H1 (cell line): ENCODE measurements at regions not wholly inside any gene's neighbourhood (a gene's known extent, or its start where the extent isn't known, plus 50 kb on each side); places are given as distances from the start of the nearest gene placed in this dataset.
"Not testable (repeated sequence)": the region's sequence is repeated elsewhere in the genome, so short reads cannot be mapped to it uniquely, and the experiment has no call there.

ENCODE experiments used
- CTCF ChIA-PET: fragments of 300-600 bp; sonication (Branson Sonifier 250); formaldehyde crosslinking; loops from one replicate; lab custom pipeline; 2021; ENCODE audit not compliant: partially characterized antibody; lab: Charles Lee
- POLR2A ChIA-PET: fragments of 300-600 bp; sonication (Branson Sonifier 250); formaldehyde crosslinking; loops from one replicate; lab custom pipeline; 2021; ENCODE audit warnings: inconsistent platforms; ENCODE audit not compliant: partially characterized antibody; lab: Charles Lee
- DNase-seq, 2 experiments: peaks; one replicate each; pipeline versions ENCODE4 v3.0.0 to v3.0.0-alpha.2; 2010 to 2022; ENCODE audit warnings: low spot score in 2 of 2, low read depth in 1 of 2, mixed read lengths in 1 of 2
- FAIRE-seq: peaks from 2 replicates; lab custom pipeline; 2011; peaks lifted over from hg19 to GRCh38; lab: Jason Lieb, UNC
- H2AFZ ChIP-seq: 2 replicates; pipeline ENCODE4 v1.8.1; 2012; ENCODE audit warnings: low read length, inconsistent platforms
- H2AK5ac ChIP-seq: 2 replicates; pipeline ENCODE4 v1.6.1; 2013; ENCODE audit warnings: low read depth, low read length
- H2BK120ac ChIP-seq: replicated peaks from 2 replicates; pipeline ENCODE3; 2013; ENCODE audit warnings: low read depth, low read length, inconsistent platforms
- H2BK12ac ChIP-seq: 2 replicates; pipeline ENCODE4 v1.6.1; 2013; ENCODE audit warnings: low read depth, low read length
- H2BK15ac ChIP-seq: 2 replicates; pipeline ENCODE4 v1.6.1; 2013; ENCODE audit warnings: low read length
- H2BK20ac ChIP-seq: 2 replicates; pipeline ENCODE4 v1.6.1; 2013; ENCODE audit warnings: low read length
- H2BK5ac ChIP-seq: 2 replicates; pipeline ENCODE4 v1.6.1; 2013; ENCODE audit warnings: low read depth, low read length
- H3K14ac ChIP-seq: 2 replicates; pipeline ENCODE4 v1.6.1; 2013; ENCODE audit warnings: inconsistent platforms; ENCODE audit not compliant: insufficient read length
- H3K18ac ChIP-seq: 2 replicates; pipeline ENCODE4 v1.6.1; 2013; ENCODE audit warnings: low read length; ENCODE audit errors: extremely low read depth
- H3K23ac ChIP-seq: 2 replicates; pipeline ENCODE4 v1.6.1; 2013; ENCODE audit warnings: inconsistent platforms; ENCODE audit not compliant: insufficient read length
- H3K23me2 ChIP-seq: 2 replicates; pipeline ENCODE4 v1.6.1; 2013; ENCODE audit warnings: low read depth, low read length
- H3K27ac ChIP-seq: 2 replicates; pipeline ENCODE4 v1.6.1; 2011; ENCODE audit warnings: low read depth, low read length, inconsistent platforms
- H3K27me3 ChIP-seq, 4 experiments: replicated peaks in 1 of 4; 1 replicate in 1 of 4; 2 replicates in 3 of 4; pipeline versions ENCODE4 v1.6.1 to v1.8.1; 2011 to 2013; ENCODE audit warnings: low read length in 3 of 4, mild to moderate bottlenecking in 3 of 4, inconsistent platforms in 2 of 4, mixed read lengths in 2 of 4, moderate library complexity in 1 of 4; ENCODE audit not compliant: control insufficient read depth in 3 of 4, insufficient read depth in 3 of 4; ENCODE audit errors: extremely low read depth in 1 of 4
- H3K36me3 ChIP-seq, 4 experiments: 2 replicates each; pipeline versions ENCODE4 v1.6.1 to v1.8.1; 2011 to 2013; ENCODE audit warnings: mild to moderate bottlenecking in 4 of 4, low read length in 3 of 4, moderate library complexity in 2 of 4, control low read depth in 1 of 4, inconsistent platforms in 1 of 4; ENCODE audit not compliant: insufficient read depth in 4 of 4, control insufficient read depth in 2 of 4
- H3K4ac ChIP-seq: replicated peaks from 2 replicates; pipeline ENCODE3; 2013; ENCODE audit warnings: low read length, low read depth, mixed read lengths, inconsistent platforms; ENCODE audit not compliant: insufficient read length
- H3K4me1 ChIP-seq, 4 experiments: replicated peaks in 1 of 4; 1 replicate in 1 of 4; 2 replicates in 3 of 4; pipeline versions ENCODE4 v1.6.1 to v1.8.1; 2011 to 2013; ENCODE audit warnings: low read length in 3 of 4, inconsistent platforms in 2 of 4, mixed read lengths in 1 of 4; ENCODE audit not compliant: insufficient read depth in 4 of 4, control insufficient read depth in 3 of 4
- H3K4me2 ChIP-seq, 2 experiments: 2 replicates each; pipeline versions ENCODE4 v1.6.1 to v1.8.1; 2011 to 2013; ENCODE audit warnings: low read depth in 2 of 2, low read length in 2 of 2, control low read depth in 1 of 2, inconsistent platforms in 1 of 2, mild to moderate bottlenecking in 1 of 2; ENCODE audit not compliant: insufficient read depth in 1 of 2
- H3K4me3 ChIP-seq, 4 experiments: fragments of 200-600, 300-600 bp in 1 of 4; sonication (generic), shearing (Covaris generic), sonication (Bioruptor Twin) in 1 of 4; 2 replicates each; pipeline versions ENCODE4 v1.5.1 to v1.8.1; 2011 to 2016; ENCODE audit warnings: low read length in 4 of 4, low read depth in 3 of 4, control low read depth in 2 of 4, inconsistent platforms in 2 of 4, mild to moderate bottlenecking in 2 of 4, mixed read lengths in 1 of 4, moderate library complexity in 1 of 4; ENCODE audit not compliant: insufficient read depth in 2 of 4; ENCODE audit errors: extremely low read depth in 1 of 4
- H3K56ac ChIP-seq: replicated peaks from 2 replicates; pipeline ENCODE3; 2013; ENCODE audit warnings: low read depth, mild to moderate bottlenecking, mixed read lengths, low read length, inconsistent platforms; ENCODE audit not compliant: insufficient read length
- H3K79me1 ChIP-seq: 2 replicates; pipeline ENCODE4 v1.6.1; 2013; ENCODE audit warnings: low read depth, low read length, control low read depth
- H3K79me2 ChIP-seq, 2 experiments: 2 replicates each; pipeline versions ENCODE4 v1.6.1 to v1.8.1; 2012 to 2013; ENCODE audit warnings: low read length in 2 of 2, mild to moderate bottlenecking in 2 of 2, inconsistent platforms in 1 of 2; ENCODE audit not compliant: insufficient read depth in 2 of 2, control insufficient read depth in 1 of 2
- H3K9ac ChIP-seq, 4 experiments: replicated peaks in 1 of 4; 1 replicate in 1 of 4; 2 replicates in 3 of 4; pipeline versions ENCODE4 v1.6.1 to v1.8.1; 2011 to 2013; ENCODE audit warnings: low read depth in 3 of 4, low read length in 3 of 4, control low read depth in 2 of 4, mild to moderate bottlenecking in 2 of 4, moderate library complexity in 2 of 4, inconsistent platforms in 1 of 4; ENCODE audit errors: extremely low read depth in 1 of 4
- H3K9me3 ChIP-seq, 2 experiments: 2 replicates each; pipeline versions ENCODE4 v1.6.1 to v1.8.1; 2012 to 2013; ENCODE audit warnings: mild to moderate bottlenecking in 2 of 2, moderate library complexity in 2 of 2, control low read depth in 1 of 2, inconsistent platforms in 1 of 2, low read depth in 1 of 2, low read length in 1 of 2, mixed read lengths in 1 of 2; ENCODE audit not compliant: insufficient read depth in 2 of 2
- H4K20me1 ChIP-seq, 2 experiments: replicated peaks in 1 of 2; 2 replicates each; pipeline versions ENCODE3 to v1.8.1; 2011 to 2013; ENCODE audit warnings: inconsistent platforms in 2 of 2, low read length in 2 of 2, mild to moderate bottlenecking in 1 of 2; ENCODE audit not compliant: insufficient read depth in 2 of 2, control insufficient read depth in 1 of 2
- H4K5ac ChIP-seq: 2 replicates; pipeline ENCODE4 v1.6.1; 2013; ENCODE audit warnings: low read length, low read depth, mixed read lengths, inconsistent platforms; ENCODE audit not compliant: insufficient read length
- H4K8ac ChIP-seq: 2 replicates; pipeline ENCODE4 v1.8.0; 2013; ENCODE audit warnings: mild to moderate bottlenecking, moderate library complexity, low read length, inconsistent platforms; ENCODE audit not compliant: insufficient read depth; ENCODE audit errors: extremely low read depth
- H4K91ac ChIP-seq: replicated peaks from 2 replicates; pipeline ENCODE3; 2013; ENCODE audit warnings: low read length, mixed read lengths, inconsistent platforms; ENCODE audit not compliant: insufficient read length
- CTBP2 ChIP-seq: IDR thresholded peaks from 2 replicates; pipeline ENCODE4 v1.7.0; 2011; ENCODE audit warnings: borderline replicate concordance, mild to moderate bottlenecking, moderate library complexity, mixed read lengths, low read length; ENCODE audit not compliant: insufficient read depth, insufficient read length
- POLR2A ChIP-seq, 2 experiments: IDR thresholded peaks; 1 replicate in 1 of 2; 2 replicates in 1 of 2; pipeline ENCODE4 v1.6.1; 2011; ENCODE audit warnings: low read depth in 2 of 2, low read length in 2 of 2, mild to moderate bottlenecking in 2 of 2; ENCODE audit errors: control extremely low read depth in 1 of 2
- RNF2 ChIP-seq: fragments of 200-900, 300-1000 bp; sonication (generic); IDR thresholded peaks from 2 replicates; pipeline ENCODE4 v1.7.1; 2016; ENCODE audit warnings: borderline replicate concordance, low read depth, mild to moderate bottlenecking, antibody characterized with exemption, low read length; ENCODE audit not compliant: poor library complexity, severe bottlenecking; ENCODE audit errors: missing control alignments
- SIRT6 ChIP-seq: IDR thresholded peaks from one replicate; pipeline ENCODE4 v1.7.1; 2012; ENCODE audit warnings: low read length, inconsistent platforms
- WGBS, 2 experiments: shearing (Covaris generic) in 1 of 2; methylation state at CpG; one replicate each; pipeline versions ENCODE4 v1.1.6 to v1.1.7; 2013 to 2015; ENCODE audit warnings: low lambda C conversion rate in 2 of 2, mixed read lengths in 2 of 2, inconsistent platforms in 1 of 2, low coverage in 1 of 2, missing lambda C conversion rate in 1 of 2; ENCODE audit not compliant: insufficient replicate concordance in 2 of 2, insufficient coverage in 1 of 2, insufficient read length in 1 of 2; ENCODE audit errors: extremely low coverage in 1 of 2, missing lambda C conversion rate in 1 of 2; 5-methylcytosine and 5-hydroxymethylcytosine counted together

- TF ChIP-seq POLR2A (IDR thresholded peaks at IDR 0.05; ENCODE audit: control extremely low read depth in 1 of 2, low read depth in 2 of 2, low read length in 2 of 2) = no peak
- no peak for TF ChIP-seq SIRT6
- TF ChIP-seq CTBP2 = no peak
- no peak for TF ChIP-seq RNF2
These were observed 951.5 kb downstream of the KCNT2 start (continued) for GRCh38 chr1:195656780-195657179.

- WGBS, 2 experiments = 91% methylated on average over 2 of the region's 2 CpGs; no CpG with 5 or more reads in 1 of the 2 experiments
- H3K18ac ChIP-seq, CTCF ChIA-PET: not testable (repeated sequence)
These were observed 959.4 kb downstream of the KCNT2 start for GRCh38 chr1:195648875-195649274.

More at GRCh38 chr1:195648875-195649274, 959.4 kb downstream of the KCNT2 start:
- H3K27me3 ChIP-seq, DNase-seq, H3K14ac ChIP-seq, H3K9me3 ChIP-seq, H2BK12ac ChIP-seq, H2BK120ac ChIP-seq, H3K4ac ChIP-seq, H3K4me2 ChIP-seq, H3K36me3 ChIP-seq, H3K79me1 ChIP-seq, H4K8ac ChIP-seq, H3K9ac ChIP-seq, H2BK15ac ChIP-seq, H3K56ac ChIP-seq, H3K23me2 ChIP-seq, H3K79me2 ChIP-seq, H2BK20ac ChIP-seq, H4K91ac ChIP-seq, H2AK5ac ChIP-seq, H2AFZ ChIP-seq, POLR2A ChIA-PET, FAIRE-seq, H4K5ac ChIP-seq, H3K27ac ChIP-seq, H4K20me1 ChIP-seq, H3K4me3 ChIP-seq, H2BK5ac ChIP-seq, H3K4me1 ChIP-seq, H3K23ac ChIP-seq: not testable (repeated sequence)
